Stimulated activated CD4-positive, alpha-beta T cell treated with anti-CD3 and anti-CD28 coated beads, Interleukin-1b, Interleukin-23, amount 100 ng/mL, for 48 hours (primary cell): ENCODE measurements at regions not wholly inside any gene's neighbourhood (a gene's known extent, or its start where the extent isn't known, plus 50 kb on each side); places are given as distances from the start of the nearest gene placed in this dataset.

Source experiments
- DNase-seq: peaks from one replicate; pipeline ENCODE4 v3.0.0-alpha.2; 2020

DNA sequence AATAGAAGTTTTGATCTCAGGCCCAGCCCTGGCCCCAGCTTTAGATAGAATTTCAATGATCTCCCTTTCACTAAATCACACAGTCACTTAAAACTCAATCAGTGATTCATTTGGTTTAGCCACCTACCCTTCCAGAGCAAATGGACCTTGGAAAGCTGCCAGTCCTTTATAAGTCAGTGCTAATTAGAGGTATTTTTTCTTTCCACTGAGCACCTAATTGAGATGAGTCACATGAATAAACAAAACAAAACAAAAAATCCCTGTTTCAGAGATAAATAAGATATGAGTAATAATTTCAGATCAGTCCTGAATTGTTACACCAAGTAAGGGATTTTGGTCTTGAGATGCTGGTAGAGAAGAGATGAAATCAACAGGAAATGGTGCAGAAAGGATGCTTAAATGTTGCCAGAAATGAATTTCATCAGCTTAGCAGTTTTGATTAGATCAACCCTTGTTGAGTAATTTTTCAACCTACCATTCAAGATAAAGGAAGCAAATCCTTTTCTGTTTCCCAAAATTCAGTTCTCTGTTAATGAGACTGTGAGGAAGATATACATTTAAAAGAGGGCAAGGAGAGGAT lies 352.0 kb upstream of the COL8A1 start:
- no peak for DNase-seq

DNA sequence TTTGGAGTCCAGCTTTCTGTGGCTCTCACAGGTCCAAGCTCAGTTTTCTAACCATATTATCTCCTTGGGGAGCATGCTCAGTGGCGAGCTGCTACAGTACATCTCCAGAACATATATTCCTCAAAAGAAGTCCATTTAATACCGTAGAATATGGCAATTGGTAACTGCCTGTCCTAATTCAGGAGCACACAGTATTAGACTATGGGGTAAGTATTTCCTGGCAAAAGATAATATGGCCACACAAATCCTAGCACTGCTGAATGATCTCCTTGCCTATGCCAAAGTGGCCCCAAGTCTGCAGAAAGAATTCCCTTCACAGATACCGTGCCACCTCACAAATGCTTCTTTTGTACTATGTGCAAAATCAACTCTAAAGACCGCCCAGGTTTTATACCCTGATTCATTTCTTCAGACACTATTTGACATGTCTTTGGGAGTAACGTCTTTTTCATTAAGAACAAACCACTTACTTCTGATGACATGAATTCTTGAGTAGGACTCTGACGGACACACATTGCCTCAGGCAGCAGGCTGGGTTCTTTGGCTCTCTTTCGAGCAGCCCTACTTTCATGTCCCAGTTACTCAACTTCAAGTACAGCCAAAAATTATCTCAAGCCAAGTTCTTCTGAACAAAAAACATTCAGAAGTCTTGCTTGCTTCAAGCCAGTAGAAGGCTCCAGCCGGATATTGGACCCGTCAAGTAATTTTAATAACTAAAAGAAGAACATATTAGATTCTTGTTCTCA lies 368.3 kb upstream of the DCBLD2 start:
- no peak for DNase-seq

DNA sequence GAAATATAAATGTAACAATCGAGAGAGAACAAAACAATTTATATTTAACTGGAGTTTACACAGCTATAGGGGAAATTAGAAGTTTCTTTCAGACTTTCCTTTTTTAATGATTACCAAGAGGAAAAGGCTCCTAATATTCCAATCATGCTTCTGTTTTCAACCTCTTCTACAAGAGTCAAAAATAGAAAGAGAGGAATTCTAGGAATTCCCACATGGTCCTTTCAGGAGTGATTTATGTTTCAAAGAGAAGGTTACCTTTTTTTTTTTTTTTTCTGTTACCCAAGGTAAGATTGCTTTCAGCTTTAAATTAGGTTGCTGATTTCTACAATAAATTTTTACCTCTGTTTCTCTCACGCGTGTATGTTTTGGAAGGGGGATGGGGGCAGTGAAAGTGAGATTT lies 355.3 kb upstream of the DCBLD2 start:
- DNase-seq: no peak

DNA sequence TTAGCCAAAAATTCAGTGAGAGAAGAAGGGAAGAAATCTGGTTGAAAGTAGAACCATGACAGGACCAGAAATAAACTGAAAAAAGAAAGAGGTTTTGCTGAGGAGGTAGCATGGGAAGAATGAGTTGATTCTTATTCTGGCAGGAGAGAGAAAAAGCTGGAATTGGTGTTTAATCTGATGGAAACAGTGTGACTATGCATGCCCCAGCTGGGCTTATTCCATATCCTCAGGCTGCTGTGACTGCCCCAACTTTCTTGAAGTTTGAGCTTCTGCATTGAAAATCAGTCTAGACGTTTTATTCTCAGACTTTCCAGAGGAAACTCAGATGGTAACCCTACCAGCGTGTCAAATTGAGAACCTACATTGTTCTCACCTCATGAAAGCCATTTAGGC lies 352.5 kb upstream of the DCBLD2 start:
- no peak for DNase-seq

DNA sequence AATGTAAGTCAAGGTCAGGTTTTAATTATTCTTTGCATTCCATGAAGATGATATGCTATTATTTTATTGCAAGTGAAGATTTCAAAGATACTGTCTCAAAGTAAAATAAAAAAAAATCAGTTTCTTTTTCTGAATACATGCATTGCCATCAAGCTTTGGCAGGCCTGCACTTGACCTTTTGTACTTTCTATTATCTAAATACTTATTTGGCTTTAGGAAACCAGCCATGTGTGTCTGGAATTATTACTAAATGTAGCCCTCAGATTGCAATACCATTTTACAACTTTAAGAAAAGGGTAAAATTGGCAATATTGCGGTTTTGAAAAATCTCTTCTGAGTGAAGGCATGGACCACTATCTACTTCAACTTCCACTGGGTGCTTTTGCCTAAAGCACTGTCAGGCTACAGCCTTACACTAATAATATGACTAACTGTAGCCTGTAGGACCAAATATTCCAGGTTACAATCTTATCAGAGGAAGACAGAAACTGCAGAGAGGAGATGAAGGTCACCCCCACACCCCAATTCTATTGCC lies 349.4 kb upstream of the DCBLD2 start:
- no peak for DNase-seq

DNA sequence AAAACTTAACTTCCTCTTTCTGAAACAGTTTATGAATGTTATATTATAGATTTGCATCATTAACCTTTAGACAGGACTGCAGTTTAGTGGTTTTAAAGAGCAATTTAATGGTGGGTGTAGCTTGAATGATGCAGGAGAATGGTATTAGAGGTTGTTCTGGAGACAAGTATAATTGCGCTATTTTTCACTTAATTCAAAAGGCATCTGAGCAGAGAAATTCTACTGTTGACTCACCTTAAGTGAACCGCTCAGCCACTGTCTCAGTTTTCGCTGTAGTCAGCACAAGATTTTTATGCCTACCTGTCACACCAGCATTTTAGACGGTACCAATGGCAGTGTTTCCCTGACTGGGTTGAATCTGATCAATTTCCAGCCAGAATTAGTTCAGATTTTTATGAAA lies 348.8 kb upstream of the DCBLD2 start:
- DNase-seq: no peak

DNA sequence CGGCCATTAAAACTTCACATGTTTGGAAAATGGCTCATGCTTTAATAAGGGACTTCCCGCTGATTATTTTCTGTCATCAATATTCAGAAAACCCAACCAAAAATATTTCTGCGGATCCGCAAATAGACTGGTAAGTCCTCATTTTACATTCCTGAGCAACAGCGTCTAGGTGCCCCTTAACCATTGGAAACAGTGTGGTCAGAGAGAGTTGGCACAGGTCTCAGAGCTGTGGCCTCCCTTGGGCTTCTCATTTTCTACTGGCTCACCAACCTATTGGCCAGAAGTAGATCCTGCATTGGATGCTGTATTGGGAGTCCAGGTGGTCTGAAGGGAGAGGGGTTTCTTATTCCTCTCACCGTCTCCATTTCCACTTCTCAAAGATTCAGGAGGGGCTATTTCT lies 348.1 kb upstream of the DCBLD2 start:
- no peak for DNase-seq

DNA sequence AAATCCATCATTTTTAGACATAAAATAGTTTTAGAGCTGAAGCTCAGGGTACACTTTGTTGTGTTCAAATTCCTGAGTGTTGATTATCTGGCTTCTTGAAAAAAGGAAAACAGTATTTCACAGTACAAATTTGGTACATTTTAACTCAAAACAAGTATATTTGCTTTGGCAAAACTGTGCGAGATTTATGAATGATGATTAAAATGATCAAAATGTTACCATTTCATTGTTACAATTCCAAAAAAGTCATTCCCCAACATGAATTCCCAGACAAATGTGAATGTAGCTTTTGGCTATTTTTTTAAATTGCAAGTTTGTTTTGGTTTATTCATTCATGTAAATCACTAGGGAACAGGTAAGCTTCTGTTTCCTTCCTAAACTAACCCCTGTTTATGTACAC lies 347.4 kb upstream of the DCBLD2 start:
- DNase-seq: no peak

DNA sequence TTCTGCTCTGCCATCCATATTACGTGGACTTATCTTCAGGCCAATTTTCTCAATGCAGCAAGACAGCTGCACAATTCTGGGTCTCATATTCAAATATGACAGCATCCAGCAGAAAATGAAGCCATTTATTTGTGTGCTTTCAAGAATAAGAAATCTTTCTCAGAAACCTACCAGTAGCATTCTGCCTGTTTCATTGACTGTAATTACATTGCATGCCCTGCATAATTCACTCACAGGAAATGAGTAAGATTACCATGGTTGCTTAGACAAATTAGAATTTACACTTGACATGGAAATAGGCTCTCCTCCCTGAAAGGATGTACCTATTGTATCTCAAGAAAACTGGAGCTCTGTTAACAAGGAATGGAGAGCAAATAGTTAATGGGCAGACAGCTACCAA lies 346.6 kb upstream of the DCBLD2 start:
- DNase-seq: no peak

DNA sequence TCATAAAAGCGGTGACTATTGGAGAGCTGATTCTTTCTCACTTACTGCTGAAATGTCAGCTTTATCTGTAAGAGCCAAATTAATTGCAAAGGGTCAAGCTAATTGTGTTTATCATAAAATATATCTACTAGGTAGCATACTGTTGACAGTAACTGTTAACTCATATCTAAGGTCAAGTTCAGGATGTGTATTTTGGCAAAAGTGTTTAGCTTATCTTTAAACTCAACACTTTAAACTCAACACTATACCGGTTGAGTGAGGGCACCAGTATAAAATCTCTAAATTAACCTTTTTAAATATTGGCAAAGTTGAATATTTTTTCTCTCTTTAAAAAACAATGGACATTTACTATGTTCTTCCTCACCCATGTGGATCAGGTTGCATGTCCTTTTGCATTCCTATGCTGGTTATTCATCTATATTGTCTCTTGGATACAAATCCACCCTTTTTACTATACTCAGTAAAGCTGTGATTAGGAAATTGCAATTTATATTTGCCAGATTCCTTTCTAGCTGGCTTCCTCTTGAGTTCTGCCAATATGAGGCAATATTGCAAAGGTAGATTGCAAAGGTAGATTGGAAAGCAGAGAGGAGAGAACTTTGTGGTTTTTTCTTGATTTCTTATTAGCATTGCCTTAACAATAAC lies 344.6 kb upstream of the DCBLD2 start:
- DNase-seq: no peak

DNA sequence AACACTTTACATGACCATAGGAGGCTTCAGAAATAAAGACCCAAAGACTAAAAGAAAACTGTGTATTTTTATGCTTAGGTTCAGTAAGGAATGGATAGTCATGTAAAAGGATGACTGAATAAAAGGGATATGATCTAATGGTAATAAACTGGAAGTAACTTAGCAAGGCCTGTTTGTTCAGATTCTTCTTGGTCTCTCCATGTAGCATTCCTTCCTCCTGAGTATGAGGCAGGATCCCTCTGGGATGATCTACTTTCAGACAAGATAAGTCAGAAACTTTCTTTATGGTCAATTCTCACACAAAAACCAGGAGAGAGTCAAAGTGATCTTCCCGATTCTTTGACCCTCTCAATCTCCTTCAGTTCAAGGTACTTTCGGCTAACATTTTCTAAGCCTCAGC lies 340.8 kb upstream of the DCBLD2 start:
- DNase-seq: no peak

DNA sequence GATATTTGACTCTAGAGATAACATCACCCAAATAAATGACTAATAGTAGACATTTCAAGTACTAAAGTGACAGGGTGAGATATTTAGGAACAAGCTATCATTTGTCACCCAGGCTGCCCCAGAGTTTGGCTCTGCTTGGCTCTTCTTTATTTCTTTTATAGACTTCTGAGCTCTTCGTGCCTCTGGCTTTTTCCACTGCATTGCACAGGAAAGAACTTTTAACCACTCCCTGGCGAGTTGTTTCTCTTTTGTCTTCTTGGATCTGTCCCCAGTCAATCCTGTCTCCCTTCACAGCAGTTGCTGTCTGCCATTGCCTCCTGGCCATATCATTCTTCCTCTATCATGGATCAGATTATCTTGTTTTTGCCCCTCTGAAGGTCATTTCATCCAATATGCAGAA lies 339.2 kb upstream of the DCBLD2 start:
- DNase-seq: no peak

DNA sequence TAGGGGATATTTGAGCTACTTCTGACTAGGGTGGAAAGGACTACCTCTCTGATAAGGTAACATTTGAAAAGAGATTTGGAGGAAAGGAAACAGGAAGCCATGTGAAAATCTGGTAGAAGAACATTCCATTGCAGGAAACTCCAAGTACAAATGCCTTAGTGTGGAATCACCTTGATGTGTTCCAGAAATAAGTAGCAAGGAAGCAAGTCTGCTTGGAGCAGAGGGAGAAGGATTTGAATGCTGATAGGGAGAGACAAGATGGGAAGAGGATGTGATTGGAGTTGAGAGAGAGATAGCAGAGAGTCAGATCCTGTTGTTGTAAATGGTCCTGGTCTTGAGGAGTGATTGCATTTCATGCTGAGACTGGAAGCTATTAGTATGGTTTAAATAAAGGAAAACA lies 335.1 kb upstream of the DCBLD2 start:
- DNase-seq: no peak

DNA sequence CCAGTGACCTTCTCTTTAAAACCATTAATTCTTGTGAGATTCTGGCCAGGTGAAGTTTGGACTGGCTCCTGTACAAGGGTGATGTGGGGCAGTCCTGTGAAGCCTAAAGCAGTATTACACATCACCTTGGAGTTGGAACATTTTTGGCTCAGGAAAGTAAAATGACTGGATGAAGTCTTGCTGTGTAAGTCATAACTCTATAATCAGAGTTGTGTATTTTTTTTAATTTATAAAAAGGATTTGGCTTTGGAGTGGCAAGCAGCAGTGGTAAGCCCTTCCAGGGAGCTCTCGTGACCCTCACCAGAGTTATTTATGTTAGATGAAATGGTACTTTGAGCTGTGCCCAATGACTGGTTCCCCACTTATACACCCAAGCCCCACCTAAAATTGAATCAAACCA lies 331.2 kb upstream of the DCBLD2 start:
- DNase-seq: no peak

DNA sequence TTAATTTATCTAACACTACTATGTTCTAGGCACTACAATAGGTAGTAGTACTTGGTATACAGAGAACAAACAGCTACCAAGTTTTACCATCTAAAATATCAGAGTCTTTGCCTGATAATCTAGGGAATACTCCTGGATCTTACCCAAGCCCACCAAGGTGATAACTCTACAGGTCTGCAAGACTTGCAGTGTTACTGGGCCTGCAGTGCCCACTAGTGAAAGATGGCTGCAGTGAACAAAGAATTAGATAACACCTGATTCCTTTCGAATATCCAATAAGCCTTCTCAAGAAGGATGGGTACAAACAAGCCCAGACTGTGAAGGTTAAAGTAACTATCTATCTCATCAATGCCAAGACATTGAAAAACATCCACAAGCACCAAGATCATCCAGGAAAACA lies 317.0 kb upstream of the DCBLD2 start:
- DNase-seq: no peak

DNA sequence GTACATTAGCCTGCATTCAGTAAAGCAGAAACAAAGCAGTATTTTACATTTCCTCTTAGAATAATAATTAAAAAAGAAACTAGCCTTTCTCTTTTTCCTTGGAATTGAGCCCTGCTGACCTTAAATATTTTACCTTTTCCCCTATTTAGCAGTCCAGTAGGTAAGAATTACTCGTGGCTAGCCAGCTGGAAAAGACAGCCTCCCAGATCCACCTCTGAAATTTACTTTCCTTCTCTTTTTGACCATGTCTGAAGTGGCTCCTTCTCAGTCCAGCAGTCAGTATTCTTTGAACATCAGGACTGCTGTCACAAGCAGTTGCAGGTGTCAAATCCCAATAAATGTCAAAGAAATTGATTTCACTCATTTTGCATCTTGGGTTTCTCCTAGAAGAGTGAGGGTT lies 311.5 kb upstream of the DCBLD2 start:
- no peak for DNase-seq

DNA sequence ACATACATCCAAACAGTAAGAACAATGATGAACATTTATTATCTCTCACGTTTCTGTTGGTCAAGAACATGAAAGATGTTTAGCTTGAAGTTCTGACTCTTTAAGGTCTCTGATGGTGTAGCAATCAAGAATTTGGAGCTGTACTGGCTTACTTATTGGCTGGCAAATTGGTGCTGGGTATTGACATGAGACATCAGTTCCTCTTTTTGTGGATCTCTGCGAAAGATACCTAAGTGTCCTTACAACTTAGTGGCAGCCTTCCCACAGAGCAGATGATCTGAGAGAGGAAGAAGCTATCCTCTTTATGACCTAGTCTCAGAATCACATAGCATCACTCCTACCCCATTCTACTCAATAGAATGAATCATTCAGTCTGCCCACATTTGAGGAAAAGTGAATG lies 309.8 kb upstream of the DCBLD2 start:
- DNase-seq: no peak

DNA sequence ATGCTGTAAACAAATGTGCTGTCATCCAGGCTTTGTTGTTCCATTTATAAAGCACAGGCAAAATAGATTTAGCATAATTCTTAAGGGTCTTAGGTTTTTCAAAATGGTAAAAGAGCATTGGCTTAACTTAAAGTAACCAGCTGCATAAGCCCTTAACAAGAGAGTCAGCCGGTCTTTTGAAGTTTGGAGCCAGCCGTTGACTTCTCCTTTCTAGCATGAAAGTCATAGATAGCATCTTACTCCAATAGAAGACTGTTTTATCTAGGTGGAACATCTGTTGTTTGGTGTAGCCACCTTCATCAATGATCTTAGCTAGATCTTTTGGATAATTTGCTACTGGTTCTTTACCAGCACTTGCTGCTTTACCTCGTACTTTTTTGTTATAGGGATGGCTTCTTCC lies 297.5 kb upstream of the DCBLD2 start:
- DNase-seq: no peak

DNA sequence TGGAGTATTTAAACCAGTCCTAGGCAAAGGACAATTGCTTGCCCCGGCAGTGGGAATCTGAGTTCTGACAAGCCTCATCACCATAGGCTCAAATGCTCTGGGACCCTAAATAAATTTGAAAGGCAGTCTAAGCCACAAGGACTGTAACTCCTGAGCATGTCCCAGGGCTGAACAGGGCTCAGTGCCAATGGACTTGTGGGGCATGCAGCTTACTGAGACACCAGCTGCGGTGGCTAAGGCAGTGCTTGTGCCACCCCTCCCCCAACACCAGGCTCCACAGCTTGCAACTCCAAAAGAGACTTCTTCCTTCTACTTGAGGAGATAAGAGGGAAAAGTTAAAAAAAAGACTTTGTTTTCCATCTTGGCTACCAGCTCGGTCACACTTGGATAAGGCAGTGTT lies 289.7 kb upstream of the DCBLD2 start:
- no peak for DNase-seq

DNA sequence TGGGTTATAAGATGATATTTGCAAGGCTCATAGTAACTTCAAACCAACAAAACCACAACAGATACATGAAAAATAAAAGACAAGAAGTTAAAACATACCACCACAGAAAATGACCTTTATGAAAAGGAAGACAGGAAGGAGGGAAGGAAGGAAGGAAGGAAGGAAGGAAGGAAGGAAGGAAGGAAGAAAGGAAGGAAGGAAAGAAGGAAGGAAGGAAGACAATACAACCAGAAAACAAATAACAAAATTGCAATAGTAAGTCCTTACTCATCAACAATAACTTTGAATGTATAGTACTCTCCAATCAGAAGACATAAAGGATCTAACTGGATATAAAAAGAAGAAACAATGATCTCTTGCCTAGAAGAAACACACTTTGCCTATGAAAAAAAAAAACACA lies 287.4 kb upstream of the DCBLD2 start:
- DNase-seq: no peak

DNA sequence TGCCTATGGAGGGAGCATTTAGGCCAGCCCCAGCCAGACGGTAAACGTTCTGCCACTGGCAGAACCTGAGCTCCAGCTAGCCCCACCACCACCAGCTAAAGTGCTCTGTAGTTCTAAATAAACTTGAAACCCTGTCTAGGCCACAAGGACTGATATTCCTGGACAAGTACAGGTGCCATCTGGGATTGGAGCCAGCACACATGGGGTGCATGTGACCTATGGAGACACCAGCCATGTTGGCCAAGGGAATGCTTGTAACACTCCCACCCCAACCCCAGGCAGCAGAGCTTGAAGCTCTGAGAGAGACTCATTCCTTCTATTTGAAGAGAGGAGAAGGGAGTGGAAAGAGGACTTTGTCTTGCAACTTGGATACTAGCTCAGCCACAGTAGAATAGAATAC lies 284.5 kb upstream of the DCBLD2 start:
- no peak for DNase-seq

DNA sequence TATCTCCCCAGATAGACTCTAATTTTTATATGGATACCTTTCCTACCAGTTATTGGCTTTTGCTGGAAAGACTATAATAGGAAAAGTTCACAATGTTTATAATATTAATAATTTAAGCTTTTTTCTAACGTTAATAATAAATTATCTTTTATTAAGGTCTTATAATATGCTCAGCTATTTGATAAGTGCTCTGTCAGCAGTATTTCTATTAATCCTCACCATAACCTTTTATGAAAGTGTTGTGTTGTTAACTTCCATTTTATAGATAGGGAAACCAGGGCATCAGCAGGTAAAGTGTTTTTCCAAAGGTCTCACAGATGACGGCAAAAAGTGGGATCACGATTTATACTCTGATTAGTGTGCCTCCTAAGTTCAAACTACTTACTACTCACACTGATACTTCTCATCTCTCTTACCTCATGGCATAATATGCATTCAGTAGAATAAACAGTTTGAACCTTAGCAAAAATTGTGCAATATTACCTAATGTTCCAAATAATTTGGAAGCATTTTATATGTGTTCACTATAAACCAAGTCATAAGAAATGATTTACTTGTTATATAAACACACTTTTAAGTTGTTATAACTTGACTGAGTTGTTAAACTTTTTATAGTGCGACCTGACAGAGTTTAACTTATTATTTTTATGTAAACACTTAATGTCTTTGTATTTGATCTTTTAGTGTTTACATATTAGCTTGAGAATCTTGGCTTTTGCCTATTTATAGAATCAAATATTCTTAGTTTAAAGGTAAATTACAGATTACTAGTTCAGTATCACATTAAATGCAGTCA lies 274.9 kb upstream of the DCBLD2 start:
- no peak for DNase-seq

DNA sequence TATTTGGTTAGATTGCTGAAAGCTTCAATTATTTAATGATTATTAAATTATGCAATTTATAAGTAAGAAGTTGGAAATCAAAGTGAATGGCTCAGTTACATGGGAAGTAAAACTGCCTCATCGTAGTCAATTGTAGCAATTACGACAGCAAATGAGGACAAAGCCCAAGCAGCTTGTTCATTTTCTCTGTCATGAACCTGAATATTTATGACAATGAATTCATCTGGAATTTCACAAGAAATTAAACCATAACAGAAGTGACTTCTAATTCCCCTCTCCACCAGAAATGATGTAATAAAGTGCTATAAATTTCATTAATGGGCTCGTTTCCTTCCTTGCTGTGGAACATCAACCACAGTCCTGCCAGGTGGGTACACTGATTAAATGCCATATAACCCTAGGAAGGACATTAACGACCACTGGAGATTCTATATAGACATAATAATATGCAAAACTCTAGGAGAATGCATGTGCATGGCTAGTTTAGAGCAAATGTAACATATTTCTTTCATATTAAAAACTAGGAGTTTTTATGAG lies 273.8 kb upstream of the DCBLD2 start:
- no peak for DNase-seq
